DOHH2 (cell line): ENCODE measurements at regions not wholly inside any gene's neighbourhood (a gene's known extent, or its start where the extent isn't known, plus 50 kb on each side); places are given as distances from the start of the nearest gene placed in this dataset.

Source experiments
- CTCF ChIP-seq: fragments of 200-600 bp; sonication (generic); IDR thresholded peaks from one replicate; pipeline ENCODE4 v1.5.1; 2014; ENCODE audit warnings: antibody characterized with exemption, mild to moderate bottlenecking, low read depth, low read length; ENCODE audit not compliant: poor library complexity, severe bottlenecking
- EZH2phosphoT487 ChIP-seq: fragments of 200-600 bp; sonication (generic); IDR thresholded peaks from 2 replicates; pipeline ENCODE4 v1.6.1; 2017; ENCODE audit warnings: borderline replicate concordance, mild to moderate bottlenecking, antibody characterized with exemption, low read length, moderate library complexity, mixed read lengths

- TF ChIP-seq CTCF (no peak), EZH2phosphoT487 (no peak)
Measured at GRCh38 chr2:121131375-121131774, 153.6 kb downstream of the TFCP2L1 start.
